ENCODE measurements at regions not wholly inside any gene's neighbourhood (a gene's known extent, or its start where the extent isn't known, plus 50 kb on each side); places are given as distances from the start of the nearest gene placed in this dataset.

GRCh38 chr7:49255054-49255453, 330.7 kb downstream of the CDC14C start:
- no peak for DNase-seq (ENCODE audit: low spot score)

GRCh38 chr7:49260538-49260937, 336.2 kb downstream of the CDC14C start:
- DNase-seq (ENCODE audit: low spot score), result no peak

- DNase-seq (ENCODE audit: low spot score), result no peak
Observed at GRCh38 chr7:49261928-49262327, 337.6 kb downstream of the CDC14C start.

GRCh38 chr7:49264530-49264929, 340.2 kb downstream of the CDC14C start:
- DNase-seq (ENCODE audit: low spot score), result no peak

- DNase-seq (ENCODE audit: low spot score), result no peak
Observed at GRCh38 chr7:49273897-49274296, 349.6 kb downstream of the CDC14C start.

GRCh38 chr7:49279891-49280290, 355.5 kb downstream of the CDC14C start:
- DNase-seq (ENCODE audit: low spot score), result no peak

GRCh38 chr7:49287653-49288052, 363.3 kb downstream of the CDC14C start:
- DNase-seq (ENCODE audit: low spot score), result no peak

- DNase-seq (ENCODE audit: low spot score), result no peak
Observed at GRCh38 chr7:49294611-49295010, 370.3 kb downstream of the CDC14C start.

- no peak for DNase-seq (ENCODE audit: low spot score)
Observed at GRCh38 chr7:49295146-49295545, 370.8 kb downstream of the CDC14C start.

GRCh38 chr7:49297958-49298357, 373.6 kb downstream of the CDC14C start:
- DNase-seq (ENCODE audit: low spot score), result no peak

- DNase-seq (ENCODE audit: low spot score), result no peak
Observed at GRCh38 chr7:49308787-49309186, 384.4 kb downstream of the CDC14C start.

GRCh38 chr7:49320083-49320482, 395.7 kb downstream of the CDC14C start:
- no peak for DNase-seq (ENCODE audit: low spot score)

- no peak for DNase-seq (ENCODE audit: low spot score)
Observed at GRCh38 chr7:49321843-49322242, 397.5 kb downstream of the CDC14C start.

- no peak for DNase-seq (ENCODE audit: low spot score)
Observed at GRCh38 chr7:49322476-49322875, 398.1 kb downstream of the CDC14C start.

- no peak for DNase-seq (ENCODE audit: low spot score)
Observed at GRCh38 chr7:49324040-49324439, 399.7 kb downstream of the CDC14C start.

- DNase-seq (ENCODE audit: low spot score), result no peak
Observed at GRCh38 chr7:49324707-49325106, 400.4 kb downstream of the CDC14C start.

- DNase-seq (ENCODE audit: low spot score), result no peak
Observed at GRCh38 chr7:49325571-49325970, 401.2 kb downstream of the CDC14C start.

- no peak for DNase-seq (ENCODE audit: low spot score)
Observed at GRCh38 chr7:49327155-49327554, 402.8 kb downstream of the CDC14C start.

GRCh38 chr7:49333180-49333881, 409.0 kb downstream of the CDC14C start:
- DNase-seq (ENCODE audit: low spot score), result no peak

GRCh38 chr7:49341849-49342248, 417.5 kb downstream of the CDC14C start:
- DNase-seq (ENCODE audit: low spot score), result no peak

GRCh38 chr7:49344556-49344955, 420.2 kb downstream of the CDC14C start:
- no peak for DNase-seq (ENCODE audit: low spot score)

GRCh38 chr7:49346195-49346899, 422.0 kb downstream of the CDC14C start:
- no peak for DNase-seq (ENCODE audit: low spot score)

GRCh38 chr7:49367072-49367471, 406.4 kb upstream of the VWC2 start:
- DNase-seq (ENCODE audit: low spot score), result no peak

- DNase-seq (ENCODE audit: low spot score), result no peak
Observed at GRCh38 chr7:49371771-49372170, 401.7 kb upstream of the VWC2 start.

Measured in hematopoietic multipotent progenitor cell treated with erythropoietin and hydrocortisone succinate and interleukin-3 and kit ligand, for 15 days (in vitro differentiated cells).